PC-9 (cell line): ENCODE measurements at regions not wholly inside any gene's neighbourhood (a gene's known extent, or its start where the extent isn't known, plus 50 kb on each side); places are given as distances from the start of the nearest gene placed in this dataset.

Experiments
- BruUV-seq: library from RNA; stranded (reverse); fragments of 400-500 nt; replicated peaks from 2 replicates; lab custom pipeline; 2021; lab: Mats Ljungman, UMichigan
- CTCF ChIA-PET: fragments of 300-600 bp; sonication (Branson Sonifier 250); formaldehyde crosslinking; loops from one replicate; lab custom pipeline; 2022; ENCODE audit warnings: antibody characterized with exemption; lab: Charles Lee
- POLR2A ChIA-PET: fragments of 300-600 bp; sonication (Branson Sonifier 250); formaldehyde crosslinking; loops from one replicate; lab custom pipeline; 2022; ENCODE audit warnings: antibody characterized with exemption; ENCODE audit not compliant: unreplicated experiment; lab: Charles Lee
- DNase-seq, 2 experiments: peaks; one replicate each; pipeline versions ENCODE4 v3.0.0 to v3.0.0-alpha.2; 2015 to 2022; ENCODE audit warnings: mixed read lengths in 1 of 2
- H2AFZ ChIP-seq: fragments of 200-600 bp; sonication (generic); 2 replicates; pipeline ENCODE4 v1.8.1; 2017; ENCODE audit warnings: antibody characterized with exemption
- H3F3A ChIP-seq: fragments of 200-600 bp; sonication (generic); 2 replicates; pipeline ENCODE4 v1.8.1; 2017; ENCODE audit warnings: antibody characterized with exemption, mild to moderate bottlenecking, low read depth; ENCODE audit not compliant: insufficient read depth
- H3K27ac ChIP-seq: fragments of 200-600 bp; sonication (generic); 2 replicates; pipeline ENCODE4 v1.6.1; 2016; ENCODE audit warnings: mixed run types
- H3K27me3 ChIP-seq: fragments of 200-600 bp; sonication (generic); 2 replicates; pipeline ENCODE4 v1.6.1; 2016; ENCODE audit warnings: low read depth, mixed run types; ENCODE audit not compliant: insufficient read depth
- H3K36me3 ChIP-seq: fragments of 200-600 bp; sonication (generic); 2 replicates; pipeline ENCODE4 v1.6.1; 2016; ENCODE audit warnings: low read depth, mixed run types
- H3K4me1 ChIP-seq: fragments of 200-600 bp; sonication (generic); replicated peaks from 2 replicates; pipeline ENCODE4 v1.6.1; 2016; ENCODE audit warnings: mixed run types; ENCODE audit not compliant: insufficient read depth
- H3K4me2 ChIP-seq: fragments of 200-600 bp; sonication (generic); 2 replicates; pipeline ENCODE4 v1.6.1; 2017; ENCODE audit warnings: mixed run types
- H3K4me3 ChIP-seq: fragments of 200-600 bp; sonication (generic); 2 replicates; pipeline ENCODE4 v1.6.1; 2016; ENCODE audit warnings: mixed run types
- H3K79me2 ChIP-seq: fragments of 200-600 bp; sonication (generic); 2 replicates; pipeline ENCODE4 v1.6.1; 2017; ENCODE audit warnings: low read depth, mixed run types
- H3K9me2 ChIP-seq: fragments of 200-600 bp; sonication (generic); 2 replicates; pipeline ENCODE4 v1.8.1; 2017; ENCODE audit warnings: mild to moderate bottlenecking; ENCODE audit not compliant: insufficient read depth
- H3K9me3 ChIP-seq: fragments of 200-600 bp; sonication (generic); 2 replicates; pipeline ENCODE4 v1.8.1; 2016; ENCODE audit warnings: low read depth; ENCODE audit not compliant: insufficient read depth
- H4K20me1 ChIP-seq: fragments of 200-600 bp; sonication (generic); 2 replicates; pipeline ENCODE4 v1.8.1; 2017; ENCODE audit not compliant: insufficient read depth
- CTCF ChIP-seq: fragments of 200-600 bp; sonication (generic); conservative IDR thresholded peaks from 2 replicates; pipeline ENCODE4 v1.6.1; 2017; ENCODE audit warnings: mixed run types, antibody characterized with exemption, mild to moderate bottlenecking, moderate library complexity
- EZH2 ChIP-seq: fragments of 200-600 bp; sonication (generic); IDR thresholded peaks from 2 replicates; pipeline ENCODE4 v1.8.0; 2017; ENCODE audit warnings: antibody characterized with exemption, low read depth
- intact Hi-C: fragments of 100-400 bp; cut with micrococcal nuclease; formaldehyde crosslinking; loops from one replicate; pipeline ENCODE4 v1.10.0; 2022; ENCODE audit not compliant: unreplicated experiment

DNA sequence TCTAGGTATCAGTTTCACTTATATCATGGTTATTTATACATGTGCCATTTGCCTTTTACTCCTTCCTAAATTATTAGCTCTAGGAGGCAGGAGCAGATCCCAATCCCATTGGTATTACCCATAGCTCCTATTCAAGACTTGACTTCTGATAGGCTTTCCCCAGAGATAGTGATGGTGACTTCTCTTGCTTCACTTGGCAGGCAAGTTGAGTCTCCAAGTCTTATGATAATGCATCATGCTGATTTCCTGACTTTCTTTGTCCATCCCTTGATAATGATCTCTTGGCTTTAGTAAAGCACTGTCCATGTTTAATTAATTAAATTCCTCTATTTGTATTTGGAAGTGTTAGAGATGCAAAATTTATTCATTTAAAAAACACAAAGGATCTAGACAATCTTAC is 253.5 kb upstream of the ADAMTS5 start:
- Histone ChIP-seq H3K27ac (no peak overlapping the region), H3K4me2 (no peak overlapping the region), H3K27me3 (no peaks in the 10 kb centered on the region), H3K36me3 (no peaks in the 10 kb centered on the region), H3K79me2 (no peaks in the 10 kb centered on the region), H3K9me2 (no peaks in the 10 kb centered on the region), H3K9me3 (no peaks in the 10 kb centered on the region), H3K4me1 (no peaks in the 10 kb centered on the region), H3K4me3 (no peak overlapping the region), H4K20me1 (no peaks in the 10 kb centered on the region), H3F3A (no peaks in the 10 kb centered on the region), H2AFZ (no peak overlapping the region)
- intact Hi-C loops, result no loop called here
- ChIA-PET CTCF (no interaction called here), POLR2A (no interaction called here)
- no peak for DNase-seq
- TF ChIP-seq EZH2, result no peak
- TF ChIP-seq CTCF, result no peak
- BruUV-seq, result no TSS peak

GRCh38 chr21:27219068-27219467 is 252.2 kb upstream of the ADAMTS5 start:
- Histone ChIP-seq H3F3A (no peaks in the 10 kb centered on the region), H4K20me1 (no peaks in the 10 kb centered on the region), H3K4me1 (no peaks in the 10 kb centered on the region), H3K4me2 (no peak overlapping the region), H3K9me2 (no peaks in the 10 kb centered on the region), H3K27ac (no peak overlapping the region), H2AFZ (no peak overlapping the region), H3K4me3 (no peak overlapping the region), H3K9me3 (no peaks in the 10 kb centered on the region), H3K79me2 (no peaks in the 10 kb centered on the region), H3K27me3 (no peaks in the 10 kb centered on the region), H3K36me3 (no peaks in the 10 kb centered on the region)
- no peak for TF ChIP-seq CTCF
- no peak for TF ChIP-seq EZH2
- no peak for DNase-seq
- BruUV-seq, result no TSS peak
- intact Hi-C loops, result no loop called here
- ChIA-PET CTCF (no interaction called here), POLR2A (no interaction called here)

DNA sequence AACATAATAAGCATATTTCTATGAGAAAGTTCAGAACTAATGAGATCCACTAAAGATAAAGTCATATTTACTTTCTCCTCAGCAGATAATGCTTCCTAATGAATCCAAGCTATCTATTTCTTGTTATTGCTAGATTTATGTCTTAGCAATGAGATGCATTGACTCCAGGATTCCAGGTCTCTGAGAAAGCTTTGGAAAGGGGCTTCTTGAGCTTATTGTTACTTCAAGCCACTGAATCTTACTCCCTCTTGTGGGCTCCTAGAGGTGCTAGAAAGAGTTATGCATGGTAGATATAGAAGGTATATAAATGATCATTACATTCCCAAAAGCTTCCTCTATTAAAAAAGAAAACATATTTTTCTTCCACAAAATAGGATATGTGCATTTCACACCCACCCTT is 246.4 kb upstream of the ADAMTS5 start:
- Histone ChIP-seq H3K4me2 (no peak overlapping the region), H3K9me3 (no peaks in the 10 kb centered on the region), H3K4me3 (no peak overlapping the region), H4K20me1 (no peaks in the 10 kb centered on the region), H2AFZ (no peak overlapping the region), H3K27ac (no peak overlapping the region), H3K79me2 (no peaks in the 10 kb centered on the region), H3F3A (no peaks in the 10 kb centered on the region), H3K4me1 (no peaks in the 10 kb centered on the region), H3K9me2 (no peaks in the 10 kb centered on the region), H3K36me3 (no peaks in the 10 kb centered on the region), H3K27me3 (no peaks in the 10 kb centered on the region)
- intact Hi-C loops, result no loop called here
- CTCF ChIA-PET, result no interaction called here
- POLR2A ChIA-PET, result no interaction called here
- no peak for DNase-seq
- no TSS peak for BruUV-seq
- no peak for TF ChIP-seq EZH2
- no peak for TF ChIP-seq CTCF
